ENCODE measurements at regions not wholly inside any gene's neighbourhood (a gene's known extent, or its start where the extent isn't known, plus 50 kb on each side); places are given as distances from the start of the nearest gene placed in this dataset.

DNA sequence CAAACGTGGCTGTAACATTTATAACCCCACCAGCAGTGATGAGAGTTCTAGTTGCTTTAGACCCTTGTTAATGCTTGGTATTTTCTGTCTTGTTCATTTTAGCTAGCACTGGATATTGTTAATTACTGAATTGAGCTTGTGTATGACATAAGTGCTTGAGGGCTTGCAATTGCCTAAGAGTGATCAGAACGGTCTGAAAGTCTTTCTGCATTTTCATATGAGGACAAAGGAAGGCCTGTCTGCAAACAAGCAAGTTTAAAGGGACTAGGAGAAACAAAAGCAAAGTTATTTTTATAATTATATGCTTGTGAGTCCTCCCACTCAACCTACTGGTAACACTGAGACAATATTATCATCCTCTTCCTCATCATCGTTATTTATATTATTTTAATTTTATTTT is 305.5 kb upstream of the DUSP10 start:
- no peak overlapping the region for H3K4me3 ChIP-seq (ENCODE audit: low read length)
- no peaks in the 10 kb centered on the region for H3K79me2 ChIP-seq (ENCODE audit: low read length)
- no peaks in the 10 kb centered on the region for H3K36me3 ChIP-seq (replicated peaks; ENCODE audit: low read depth, low read length)
- H3K27me3 ChIP-seq (ENCODE audit: low read depth, low read length): no peaks in the 10 kb centered on the region
- peaks cover 19% of the 10 kb centered on the region for H3K4me1 ChIP-seq (ENCODE audit: low read length)
- H3K9me3 ChIP-seq (ENCODE audit: insufficient read depth, low read length): no peaks in the 10 kb centered on the region
- TF ChIP-seq CTCF (IDR thresholded peaks at IDR 0.05; ENCODE audit: low read depth, low read length): no peak
- no peak for TF ChIP-seq EZH2phosphoT487 (IDR thresholded peaks at IDR 0.05; ENCODE audit: low read depth)
- no peak overlapping the region for H3K27ac ChIP-seq (ENCODE audit: low read length)
- H4K20me1 ChIP-seq (ENCODE audit: insufficient read depth, low read length): no peaks in the 10 kb centered on the region
- H2AFZ ChIP-seq (ENCODE audit: low read depth, low read length): no peak overlapping the region
- no peak overlapping the region for H3K9ac ChIP-seq (ENCODE audit: low read length)
- H3K4me2 ChIP-seq (ENCODE audit: low read length): no peak overlapping the region

DNA sequence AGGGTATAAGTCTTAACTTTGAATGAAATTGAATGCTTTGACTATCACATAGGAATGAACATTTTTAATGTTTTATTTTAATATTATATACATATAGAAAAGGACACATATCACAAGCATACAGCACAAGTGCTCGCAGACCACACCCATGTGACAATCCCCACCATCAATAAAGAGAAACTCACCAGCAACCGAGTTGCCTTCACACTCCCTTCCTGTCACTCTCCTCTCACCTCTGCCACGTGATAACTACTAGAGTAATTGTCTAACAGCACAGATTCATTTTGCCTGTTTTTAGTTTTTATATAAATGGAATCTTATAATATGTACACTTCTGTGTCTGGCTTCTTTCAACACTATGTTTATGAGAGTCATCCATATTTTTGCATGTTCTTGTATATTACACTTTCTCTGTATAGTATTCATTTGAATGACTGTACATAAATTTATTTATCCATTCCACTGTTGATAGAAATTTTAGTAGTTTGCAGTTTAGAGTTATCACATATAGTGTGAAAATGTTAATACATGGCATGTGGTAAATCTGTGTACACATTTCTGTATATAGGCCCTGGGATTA is 304.9 kb upstream of the DUSP10 start:
- TF ChIP-seq CTCF (IDR thresholded peaks at IDR 0.05; ENCODE audit: low read depth, low read length): no peak
- TF ChIP-seq EZH2phosphoT487 (IDR thresholded peaks at IDR 0.05; ENCODE audit: low read depth): no peak
- Histone ChIP-seq H2AFZ (ENCODE audit: low read depth, low read length) (no peak overlapping the region), H3K27me3 (ENCODE audit: low read depth, low read length) (no peaks in the 10 kb centered on the region), H3K4me1 (ENCODE audit: low read length) (peaks cover 22% of the 10 kb centered on the region), H3K4me2 (ENCODE audit: low read length) (no peak overlapping the region), H4K20me1 (ENCODE audit: insufficient read depth, low read length) (no peaks in the 10 kb centered on the region), H3K9ac (ENCODE audit: low read length) (no peak overlapping the region), H3K36me3 (replicated peaks; ENCODE audit: low read depth, low read length) (no peaks in the 10 kb centered on the region), H3K4me3 (ENCODE audit: low read length) (no peak overlapping the region), H3K79me2 (ENCODE audit: low read length) (no peaks in the 10 kb centered on the region), H3K27ac (ENCODE audit: low read length) (no peak overlapping the region), H3K9me3 (ENCODE audit: insufficient read depth, low read length) (no peaks in the 10 kb centered on the region)

DNA sequence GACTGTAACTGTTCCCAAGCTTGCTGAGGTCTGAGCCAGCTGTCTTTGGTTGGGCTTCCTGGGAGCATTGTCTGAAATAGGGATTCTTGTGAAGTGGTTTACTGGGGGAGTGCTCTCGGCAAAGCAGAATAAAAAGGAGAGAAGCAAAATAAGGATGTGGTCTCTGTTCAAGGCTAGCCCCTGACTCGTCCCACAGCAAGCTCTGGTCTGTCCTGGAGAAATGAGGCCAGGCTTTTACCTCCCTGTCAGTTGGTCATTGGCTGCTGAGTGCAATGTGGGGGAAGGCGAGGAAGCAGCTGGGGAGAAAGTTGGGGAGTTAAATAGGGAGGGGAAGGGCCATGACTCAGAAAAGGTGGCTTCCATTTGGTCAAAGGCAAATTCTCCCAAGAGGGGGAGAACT is 303.9 kb upstream of the DUSP10 start:
- H3K27me3 ChIP-seq (ENCODE audit: low read depth, low read length): no peaks in the 10 kb centered on the region
- H3K4me2 ChIP-seq (ENCODE audit: low read length): no peak overlapping the region
- H3K9ac ChIP-seq (ENCODE audit: low read length): no peak overlapping the region
- H3K27ac ChIP-seq (ENCODE audit: low read length): no peak overlapping the region
- no peaks in the 10 kb centered on the region for H3K9me3 ChIP-seq (ENCODE audit: insufficient read depth, low read length)
- no peak overlapping the region for H3K4me3 ChIP-seq (ENCODE audit: low read length)
- no peaks in the 10 kb centered on the region for H3K79me2 ChIP-seq (ENCODE audit: low read length)
- peaks cover 22% of the 10 kb centered on the region for H3K4me1 ChIP-seq (ENCODE audit: low read length)
- H2AFZ ChIP-seq (ENCODE audit: low read depth, low read length): no peak overlapping the region
- H4K20me1 ChIP-seq (ENCODE audit: insufficient read depth, low read length): no peaks in the 10 kb centered on the region
- TF ChIP-seq EZH2phosphoT487 (IDR thresholded peaks at IDR 0.05; ENCODE audit: low read depth) (no peak), CTCF (IDR thresholded peaks at IDR 0.05; ENCODE audit: low read depth, low read length) (no peak)
- H3K36me3 ChIP-seq (replicated peaks; ENCODE audit: low read depth, low read length): no peaks in the 10 kb centered on the region

- TF ChIP-seq EZH2phosphoT487 (IDR thresholded peaks at IDR 0.05; ENCODE audit: low read depth) (no peak), CTCF (IDR thresholded peaks at IDR 0.05; ENCODE audit: low read depth, low read length) (no peak)
- Histone ChIP-seq H3K4me3 (ENCODE audit: low read length) (no peak overlapping the region), H3K79me2 (ENCODE audit: low read length) (no peaks in the 10 kb centered on the region), H2AFZ (ENCODE audit: low read depth, low read length) (no peak overlapping the region), H3K4me2 (ENCODE audit: low read length) (no peak overlapping the region), H3K27me3 (ENCODE audit: low read depth, low read length) (no peaks in the 10 kb centered on the region), H3K36me3 (replicated peaks; ENCODE audit: low read depth, low read length) (no peaks in the 10 kb centered on the region), H3K9ac (ENCODE audit: low read length) (no peak overlapping the region), H4K20me1 (ENCODE audit: insufficient read depth, low read length) (no peaks in the 10 kb centered on the region), H3K4me1 (ENCODE audit: low read length) (peaks cover 22% of the 10 kb centered on the region), H3K9me3 (ENCODE audit: insufficient read depth, low read length) (no peaks in the 10 kb centered on the region), H3K27ac (ENCODE audit: low read length) (no peak overlapping the region)
These were observed 303.3 kb upstream of the DUSP10 start for GRCh38 chr1:222045236-222045635.
